ENCODE measurements at regions not wholly inside any gene's neighbourhood (a gene's known extent, or its start where the extent isn't known, plus 50 kb on each side); places are given as distances from the start of the nearest gene placed in this dataset.

- H3K9me3 Mint-ChIP-seq = no peaks in the 10 kb centered on the region
- H3K4me3 ChIP-seq (ENCODE audit: low read length) = no peak overlapping the region
- no peaks in the 10 kb centered on the region for H3K36me3 ChIP-seq (ENCODE audit: control insufficient read depth, insufficient read depth, low read length)
- H3K9me3 ChIP-seq (ENCODE audit: control insufficient read depth, low read length) = no peaks in the 10 kb centered on the region
- 94 to 95% methylated on average over 5 to 6 of the region's 6 CpGs for WGBS, 2 experiments (ENCODE audit: insufficient coverage in 1 of 2, insufficient read length in 1 of 2)
- DNase-seq = no peak
- no peaks in the 10 kb centered on the region for H3K4me1 ChIP-seq (ENCODE audit: control insufficient read depth, insufficient read depth, low read length)
- no peak overlapping the region for H3K9ac ChIP-seq (ENCODE audit: extremely low read depth, low read length, poor library complexity, severe bottlenecking)
- H3K27me3 ChIP-seq (ENCODE audit: control insufficient read depth, insufficient read depth, low read length, poor library complexity, severe bottlenecking) = no peaks in the 10 kb centered on the region
- no peaks in the 10 kb centered on the region for H3K36me3 Mint-ChIP-seq (ENCODE audit: low read depth)
- peaks cover 2% of the 10 kb centered on the region for H3K27me3 Mint-ChIP-seq (ENCODE audit: insufficient read depth)
- peaks cover 14% of the 10 kb centered on the region for H3K4me1 Mint-ChIP-seq
- no peak overlapping the region for H3K27ac Mint-ChIP-seq
- H3K4me3 Mint-ChIP-seq = no peak overlapping the region
- TF ChIP-seq CTCF (conservative IDR thresholded peaks at IDR 0.05) = no peak
- no peak overlapping the region for H3K27ac ChIP-seq (ENCODE audit: low read depth, low read length)
Observed at GRCh38 chr3:72577190-72577589, 271.1 kb downstream of the SHQ1 start.

- H3K27ac Mint-ChIP-seq = no peak overlapping the region
- H3K4me3 Mint-ChIP-seq = no peak overlapping the region
- Histone ChIP-seq H3K4me1 (ENCODE audit: control insufficient read depth, insufficient read depth, low read length) (no peaks in the 10 kb centered on the region), H3K4me3 (ENCODE audit: low read length) (no peak overlapping the region), H3K27me3 (ENCODE audit: control insufficient read depth, insufficient read depth, low read length, poor library complexity, severe bottlenecking) (no peaks in the 10 kb centered on the region), H3K27ac (ENCODE audit: low read depth, low read length) (no peak overlapping the region), H3K9ac (ENCODE audit: extremely low read depth, low read length, poor library complexity, severe bottlenecking) (no peak overlapping the region), H3K9me3 (ENCODE audit: control insufficient read depth, low read length) (no peaks in the 10 kb centered on the region), H3K36me3 (ENCODE audit: control insufficient read depth, insufficient read depth, low read length) (no peaks in the 10 kb centered on the region)
- no peak for DNase-seq
- H3K9me3 Mint-ChIP-seq = no peaks in the 10 kb centered on the region
- no peak for TF ChIP-seq CTCF (conservative IDR thresholded peaks at IDR 0.05)
- no peaks in the 10 kb centered on the region for H3K36me3 Mint-ChIP-seq (ENCODE audit: low read depth)
- H3K27me3 Mint-ChIP-seq (ENCODE audit: insufficient read depth) = peaks cover 2% of the 10 kb centered on the region
- peaks cover 18% of the 10 kb centered on the region for H3K4me1 Mint-ChIP-seq
- WGBS, 2 experiments (ENCODE audit: insufficient coverage in 1 of 2, insufficient read length in 1 of 2) = 85 to 100% methylated on average over 1 to 4 of the region's 5 CpGs
Observed at GRCh38 chr3:72576563-72576962, 271.7 kb downstream of the SHQ1 start.

GRCh38 chr3:72574144-72574543, 274.1 kb downstream of the SHQ1 start:
- no peaks in the 10 kb centered on the region for H3K36me3 ChIP-seq (ENCODE audit: control insufficient read depth, insufficient read depth, low read length)
- Mint-ChIP-seq H3K27ac (no peak overlapping the region), H3K36me3 (ENCODE audit: low read depth) (no peaks in the 10 kb centered on the region), H3K4me1 (peaks cover 25% of the 10 kb centered on the region), H3K4me3 (no peak overlapping the region), H3K27me3 (ENCODE audit: insufficient read depth) (peaks cover 2% of the 10 kb centered on the region), H3K9me3 (no peaks in the 10 kb centered on the region)
- 93% methylated on average over 1 of the region's 1 CpG; no CpG with 5 or more reads in 1 of the 2 experiments for WGBS, 2 experiments (ENCODE audit: insufficient coverage in 1 of 2, insufficient read length in 1 of 2)
- H3K9ac ChIP-seq (ENCODE audit: extremely low read depth, low read length, poor library complexity, severe bottlenecking) = no peak overlapping the region
- TF ChIP-seq CTCF (conservative IDR thresholded peaks at IDR 0.05) = no peak
- H3K9me3 ChIP-seq (ENCODE audit: control insufficient read depth, low read length) = no peaks in the 10 kb centered on the region
- no peak overlapping the region for H3K4me3 ChIP-seq (ENCODE audit: low read length)
- no peak for DNase-seq
- no peak overlapping the region for H3K27ac ChIP-seq (ENCODE audit: low read depth, low read length)
- no peaks in the 10 kb centered on the region for H3K27me3 ChIP-seq (ENCODE audit: control insufficient read depth, insufficient read depth, low read length, poor library complexity, severe bottlenecking)
- peaks cover 7% of the 10 kb centered on the region for H3K4me1 ChIP-seq (ENCODE audit: control insufficient read depth, insufficient read depth, low read length)
